ENCODE measurements at regions not wholly inside any gene's neighbourhood (a gene's known extent, or its start where the extent isn't known, plus 50 kb on each side); places are given as distances from the start of the nearest gene placed in this dataset.

DNA sequence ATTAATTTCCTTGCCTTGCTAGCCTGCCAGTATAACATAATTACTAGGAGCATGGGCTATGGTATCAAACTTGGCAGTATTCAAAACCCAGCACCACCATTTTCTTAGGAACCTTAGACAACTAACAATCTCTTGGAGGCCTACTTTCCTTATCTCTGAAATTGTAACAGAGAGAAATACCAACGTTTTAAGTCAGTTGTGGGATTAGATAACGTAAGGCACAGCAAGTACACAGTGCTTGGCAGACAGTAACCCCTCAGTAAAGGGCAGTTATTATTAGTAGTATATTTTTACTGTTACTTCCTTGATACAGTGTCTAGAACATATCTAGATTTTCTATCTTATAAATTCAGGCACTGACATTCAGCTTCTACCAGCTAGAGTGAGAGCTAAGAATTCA is 309.6 kb downstream of the ACTL7B start:
- no peak for DNase-seq

DNA sequence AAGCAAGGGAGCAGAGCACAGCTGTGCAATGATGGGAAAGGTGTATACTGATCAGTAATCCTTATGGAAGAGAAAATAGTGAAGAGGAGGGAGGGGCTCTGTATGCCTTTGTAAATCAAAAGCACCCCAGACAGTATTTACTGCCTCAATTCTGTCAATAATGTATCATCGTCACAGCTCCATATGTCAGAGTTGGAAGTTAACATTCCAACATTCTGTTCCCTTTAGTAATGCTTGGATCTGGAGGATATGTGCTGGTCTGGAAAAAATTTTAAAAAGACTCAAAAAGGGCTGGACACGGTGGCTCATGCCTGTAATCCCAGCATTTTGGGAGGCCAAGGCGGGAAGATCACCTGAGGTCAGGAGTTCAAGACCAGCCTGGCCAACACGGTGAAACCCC is 310.4 kb downstream of the ACTL7B start:
- no peak for DNase-seq

DNA sequence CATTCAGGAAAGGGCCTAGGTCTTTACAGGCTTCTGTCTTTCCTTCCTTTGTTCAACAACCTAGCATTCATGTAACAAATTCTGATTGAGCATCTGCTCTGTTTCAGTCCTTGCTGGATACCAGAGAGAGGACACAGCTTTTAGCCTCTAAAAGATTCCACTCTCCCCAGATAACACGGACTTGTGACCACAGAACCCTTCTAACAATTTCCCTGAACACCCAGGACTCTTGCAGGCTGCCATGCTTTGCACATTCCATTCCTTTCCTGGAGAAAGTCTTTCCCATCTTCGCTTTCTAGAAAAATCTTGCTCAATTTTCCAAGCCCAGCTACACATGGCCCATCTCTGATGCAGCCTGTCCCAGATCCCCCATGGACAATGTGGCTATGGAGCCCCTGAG is 310.9 kb downstream of the ACTL7B start:
- no peak for DNase-seq

DNA sequence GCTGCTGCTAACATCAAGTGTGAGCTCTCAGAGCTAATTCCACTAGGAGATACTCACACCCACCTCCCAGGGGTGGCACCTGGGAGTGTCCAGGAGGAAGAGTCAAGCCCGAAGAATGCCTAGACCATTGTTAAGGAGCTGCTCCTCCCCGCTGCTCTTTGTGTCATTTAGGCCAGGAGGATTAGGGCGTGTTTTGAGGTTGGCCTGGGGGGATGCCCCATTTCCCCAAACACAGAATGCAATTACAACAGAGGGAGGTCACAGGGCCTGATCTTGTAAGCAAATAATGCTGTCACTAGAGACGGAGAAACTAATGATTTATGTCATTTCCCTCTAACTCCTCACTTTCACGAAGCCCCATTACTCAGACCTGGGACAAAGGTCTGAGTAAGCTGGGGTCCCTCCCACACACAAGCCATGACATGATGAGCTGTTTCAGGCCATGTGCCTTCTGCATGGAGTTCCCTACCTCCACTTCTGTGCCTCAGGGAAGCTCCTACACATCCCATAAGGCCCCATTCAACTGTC is 312.5 kb downstream of the ACTL7B start:
- no peak for DNase-seq

DNA sequence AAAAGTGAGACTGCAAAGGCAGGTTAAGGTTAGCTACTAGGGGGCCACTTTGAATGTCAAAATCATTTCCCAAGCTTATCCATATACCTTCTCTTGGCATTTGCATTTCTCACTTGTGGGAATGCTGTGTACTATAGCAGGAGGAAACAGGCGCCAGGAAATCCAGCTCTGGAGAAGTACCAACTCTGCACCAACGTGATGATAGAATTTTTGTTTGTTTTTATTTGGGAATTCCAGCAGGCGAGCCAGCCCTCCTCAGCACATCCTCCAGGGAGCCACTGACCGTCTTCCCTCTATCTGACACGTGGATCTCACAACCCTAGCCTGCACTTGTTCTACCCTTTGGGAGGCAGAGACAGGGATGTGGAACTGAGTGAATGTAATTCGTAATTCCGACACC is 318.0 kb downstream of the ACTL7B start:
- no peak for DNase-seq

DNA sequence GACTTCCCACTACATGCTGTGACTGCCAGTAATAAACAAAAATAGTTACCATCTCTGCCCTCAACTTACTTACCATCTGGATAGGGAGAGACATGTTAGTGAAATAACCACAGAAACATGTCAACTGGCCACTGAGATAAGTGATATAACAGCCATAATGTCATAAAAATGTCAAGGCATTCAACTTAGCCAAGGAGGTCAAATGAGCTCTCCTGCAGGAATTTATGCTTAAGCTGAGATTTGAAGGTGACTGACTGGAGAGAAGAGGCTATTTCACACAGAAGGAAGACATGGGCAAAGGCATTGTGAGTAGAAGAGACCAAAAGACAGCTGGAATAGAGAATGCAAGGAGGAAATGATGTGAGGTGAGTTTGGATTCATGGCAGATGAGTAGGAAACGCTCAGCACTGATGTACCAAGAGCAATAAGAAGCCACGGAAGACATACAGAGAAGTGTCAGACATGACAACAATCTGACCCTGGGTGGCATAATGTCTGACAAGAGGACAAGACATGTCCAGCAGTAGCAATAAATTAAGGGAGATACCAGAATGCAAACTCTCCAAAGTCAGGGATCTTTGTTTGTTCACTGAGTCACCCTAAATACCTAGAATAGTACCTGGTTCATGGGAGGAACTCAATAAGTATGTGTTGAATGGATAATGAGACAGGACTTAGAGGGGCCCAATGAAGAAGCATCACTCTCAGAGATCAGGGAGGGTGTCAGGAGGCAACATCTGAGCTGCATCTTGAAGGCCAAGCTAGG is 318.8 kb downstream of the ACTL7B start:
- no peak for DNase-seq

DNA sequence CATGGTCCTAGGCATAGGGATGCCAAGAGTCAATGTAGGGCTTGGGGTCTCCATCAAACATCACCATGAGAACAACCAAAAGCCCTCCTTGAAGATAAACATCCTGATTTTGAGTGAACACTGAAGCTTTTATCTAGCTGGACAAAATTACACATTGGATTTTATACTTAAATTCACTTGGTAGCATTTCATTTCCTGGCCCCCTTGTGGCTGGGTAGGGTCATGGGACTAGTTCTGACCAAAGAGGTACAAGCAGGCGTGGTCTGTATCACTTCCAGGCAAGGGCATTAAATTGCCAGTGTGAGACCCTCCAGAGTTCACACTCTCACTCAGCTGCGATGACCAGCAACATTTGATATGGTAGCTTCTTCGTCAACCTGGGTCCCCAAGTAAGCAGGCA is 320.3 kb downstream of the ACTL7B start:
- DNase-seq: no peak

DNA sequence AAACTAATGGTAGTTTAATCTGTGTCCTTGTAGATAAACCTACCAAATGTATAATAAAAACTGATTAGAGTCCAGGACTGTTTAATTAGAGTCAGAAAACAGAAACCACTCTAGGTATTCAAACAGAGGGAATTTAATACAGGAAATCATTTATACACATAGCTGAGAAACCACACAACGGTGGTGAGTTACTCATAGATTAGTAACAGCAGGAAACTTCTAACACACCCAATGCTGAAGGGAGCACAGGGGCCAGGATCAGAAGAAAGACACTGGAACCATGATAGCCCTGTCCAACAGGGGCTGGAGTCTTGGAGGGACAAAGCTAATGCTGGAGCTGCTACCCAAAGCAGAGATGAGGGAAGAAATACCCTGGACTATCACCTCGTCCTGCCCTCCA is 321.0 kb downstream of the ACTL7B start:
- DNase-seq: no peak

DNA sequence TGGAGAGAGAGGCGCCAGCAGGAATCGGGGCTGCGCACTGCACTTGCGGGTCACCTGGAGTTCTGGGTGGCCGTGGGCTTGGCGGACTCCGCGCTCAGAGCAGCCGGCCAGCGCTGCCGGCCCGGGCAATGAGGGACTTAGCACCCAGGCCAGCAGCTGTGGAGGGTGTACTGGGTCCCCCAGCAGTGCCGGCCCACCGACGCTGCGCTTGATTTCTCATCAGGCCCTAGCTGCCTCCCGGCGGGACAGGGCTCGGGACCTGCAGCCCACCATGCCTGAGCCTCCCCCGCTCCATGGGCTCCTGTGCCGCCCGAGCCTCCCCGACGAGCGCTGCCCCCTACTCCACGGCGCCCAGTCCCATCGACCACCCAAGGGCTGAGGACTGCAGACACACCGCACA is 325.6 kb downstream of the ACTL7B start:
- DNase-seq: no peak

DNA sequence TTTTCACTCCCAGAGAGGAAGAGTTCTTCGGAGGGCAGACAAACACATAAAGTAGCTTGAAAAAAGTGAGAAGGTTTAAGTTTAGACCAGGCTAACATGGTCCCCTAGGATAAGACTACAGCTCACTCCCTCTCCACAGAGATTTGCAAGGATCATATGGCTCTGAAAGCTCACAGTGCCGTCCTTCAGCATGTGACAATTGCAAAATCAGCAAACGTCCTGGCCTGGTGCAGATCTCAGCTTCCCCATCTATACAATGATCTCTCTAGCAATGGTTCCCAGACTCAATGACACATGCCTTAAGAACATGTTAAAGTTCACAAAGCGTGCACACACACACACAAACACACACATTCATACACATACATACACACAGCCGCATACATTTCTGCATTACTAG is 327.6 kb downstream of the ACTL7B start:
- no peak for DNase-seq

DNA sequence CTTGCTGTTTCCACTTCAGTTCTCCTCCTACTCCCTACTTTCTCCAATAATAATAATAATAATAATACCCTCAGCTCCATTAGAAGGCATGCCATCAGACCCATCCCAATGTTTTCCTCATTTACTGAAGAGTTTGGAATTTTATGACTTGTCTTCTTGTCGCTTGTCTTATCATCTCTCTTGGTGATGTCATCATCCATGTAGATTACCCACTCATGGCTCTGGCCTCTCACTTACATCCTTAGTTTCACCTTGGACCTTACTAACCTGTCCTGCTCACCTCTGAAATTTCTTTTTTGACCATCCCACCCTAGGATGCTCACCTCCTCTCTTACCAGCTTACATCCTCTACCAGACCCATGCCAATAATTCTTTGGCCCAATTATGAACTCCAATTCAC is 329.3 kb downstream of the ACTL7B start:
- DNase-seq: no peak

DNA sequence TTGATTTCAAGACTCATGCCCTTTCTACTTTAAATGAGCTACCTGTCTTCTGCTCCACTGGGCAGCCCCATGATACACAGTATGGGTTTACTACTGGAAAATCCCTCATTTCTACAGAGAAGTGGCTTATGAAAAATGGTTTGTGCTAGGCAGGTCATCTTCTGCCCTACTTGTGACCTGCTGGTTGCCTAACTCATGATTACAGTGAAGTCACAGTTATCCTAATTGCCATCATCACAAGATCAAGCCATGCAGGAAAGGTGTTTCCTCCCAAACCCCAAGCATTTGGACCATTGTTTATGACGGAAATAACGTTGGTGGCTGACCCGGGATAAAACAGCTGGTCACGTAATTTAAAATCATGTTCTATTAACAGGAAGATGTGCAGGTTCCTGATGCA is 330.6 kb downstream of the ACTL7B start:
- no peak for DNase-seq

DNA sequence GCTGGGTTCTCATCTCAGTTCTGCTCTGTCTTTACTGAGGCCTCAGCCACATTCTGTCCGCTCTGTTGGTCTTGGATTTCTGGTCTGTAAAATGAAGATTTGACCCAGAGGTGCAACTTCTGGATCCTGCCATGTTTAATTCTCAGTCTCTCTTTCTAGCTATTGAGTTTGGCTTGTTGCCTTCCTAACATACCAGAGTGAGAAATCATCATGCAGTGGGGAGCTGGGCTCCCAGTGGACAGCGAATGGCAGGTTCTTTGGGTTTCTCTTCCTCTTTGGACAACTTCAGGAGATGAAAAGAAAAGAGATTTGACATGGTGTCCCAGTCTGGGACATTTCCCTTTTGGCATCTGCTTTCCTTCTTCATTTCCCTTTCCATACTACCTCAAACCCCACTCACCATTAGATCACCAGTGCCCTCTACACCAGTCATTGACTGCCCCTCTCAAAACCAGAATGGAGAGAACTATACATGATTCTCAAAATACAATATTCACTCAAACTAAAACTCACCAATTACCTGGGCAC is 334.7 kb downstream of the ACTL7B start:
- no peak for DNase-seq

DNA sequence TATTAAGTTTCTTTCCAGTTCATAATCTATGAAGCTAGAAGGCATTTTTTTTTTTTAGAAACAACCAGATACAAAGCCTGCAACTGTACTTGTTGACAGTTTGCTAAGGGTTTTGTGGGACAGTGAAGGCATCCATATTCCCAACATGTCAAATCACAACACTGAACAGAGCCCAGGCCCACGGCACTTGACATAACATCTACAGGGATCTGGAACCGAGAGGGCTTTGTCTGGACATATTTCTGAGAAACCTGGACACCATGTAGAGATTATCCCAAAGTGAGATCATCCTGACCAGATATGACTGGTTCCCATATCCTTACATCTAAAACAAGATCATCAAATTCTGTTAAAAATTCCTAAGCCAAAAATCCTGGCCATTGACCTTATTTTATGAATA is 336.3 kb downstream of the ACTL7B start:
- no peak for DNase-seq

DNA sequence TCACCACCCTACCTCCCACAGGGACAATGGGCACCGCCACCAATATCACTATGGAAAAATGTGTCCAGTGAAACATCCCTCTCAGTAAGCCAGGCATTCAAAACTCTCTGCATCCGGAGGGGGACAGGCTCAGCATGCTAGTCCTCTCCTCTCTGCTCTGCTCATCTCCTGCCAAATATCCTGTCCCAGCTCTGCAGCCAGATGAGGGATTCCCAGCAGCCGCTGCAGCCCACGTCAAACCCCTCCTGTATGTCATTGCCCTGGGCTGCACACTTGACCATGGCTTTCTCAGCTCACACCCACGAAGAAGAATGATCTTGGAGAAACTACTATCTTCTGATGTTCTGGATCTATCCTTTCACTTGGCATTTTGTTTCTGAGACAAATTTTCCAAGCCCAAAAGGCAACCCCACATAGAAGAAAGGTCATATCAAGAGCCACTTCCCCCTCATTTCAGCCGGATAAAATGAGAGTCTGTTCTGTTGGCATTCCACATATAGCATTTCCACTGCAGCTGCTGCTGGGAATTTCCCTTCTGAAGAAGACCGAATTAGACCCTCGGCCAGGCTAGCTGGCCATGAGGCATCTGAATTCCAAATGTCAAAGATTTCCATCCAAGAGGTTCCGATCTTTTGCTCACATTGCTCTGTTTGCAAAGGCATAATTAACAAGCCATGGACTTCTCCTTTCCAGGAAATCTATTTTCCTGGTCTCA is 338.0 kb downstream of the ACTL7B start:
- DNase-seq: peak; percentile 47

DNA sequence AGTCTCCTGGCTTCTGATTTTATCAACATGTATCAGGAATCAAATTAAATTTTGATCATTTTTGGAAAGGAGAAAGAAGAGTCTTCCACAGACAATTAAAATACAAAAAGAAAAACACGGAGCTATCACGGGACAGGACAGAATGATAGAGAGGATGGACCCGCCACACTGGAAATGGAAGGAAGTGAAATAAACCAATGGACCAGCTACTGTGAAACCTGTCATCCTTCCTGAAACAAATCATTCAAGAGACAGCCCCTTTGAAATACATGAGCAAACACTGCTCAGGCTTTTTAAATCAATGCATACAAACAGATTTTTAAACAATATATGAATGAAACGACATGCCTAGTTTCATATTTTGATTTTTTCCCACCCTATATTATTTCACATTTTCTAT is 339.4 kb downstream of the ACTL7B start:
- DNase-seq: no peak

DNA sequence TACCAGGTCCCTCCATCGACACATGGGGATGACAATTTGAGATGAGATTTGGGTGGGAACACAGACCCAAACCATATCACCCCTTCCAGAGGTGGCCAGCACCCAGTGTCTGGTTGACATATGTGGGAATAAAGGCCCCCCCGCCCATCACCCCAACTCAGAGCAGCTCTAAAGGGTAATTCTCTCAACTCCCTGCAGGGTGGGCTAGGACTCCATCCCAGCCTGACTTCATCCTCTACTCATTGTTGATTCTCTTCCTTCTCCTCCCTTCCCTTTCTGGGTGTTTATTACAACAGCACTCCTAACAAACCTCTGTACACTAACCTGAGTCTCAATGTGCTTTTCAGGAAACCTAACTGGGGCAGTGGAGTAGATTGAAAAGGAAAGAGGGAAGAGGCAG is 339.9 kb downstream of the ACTL7B start:
- DNase-seq: no peak

DNA sequence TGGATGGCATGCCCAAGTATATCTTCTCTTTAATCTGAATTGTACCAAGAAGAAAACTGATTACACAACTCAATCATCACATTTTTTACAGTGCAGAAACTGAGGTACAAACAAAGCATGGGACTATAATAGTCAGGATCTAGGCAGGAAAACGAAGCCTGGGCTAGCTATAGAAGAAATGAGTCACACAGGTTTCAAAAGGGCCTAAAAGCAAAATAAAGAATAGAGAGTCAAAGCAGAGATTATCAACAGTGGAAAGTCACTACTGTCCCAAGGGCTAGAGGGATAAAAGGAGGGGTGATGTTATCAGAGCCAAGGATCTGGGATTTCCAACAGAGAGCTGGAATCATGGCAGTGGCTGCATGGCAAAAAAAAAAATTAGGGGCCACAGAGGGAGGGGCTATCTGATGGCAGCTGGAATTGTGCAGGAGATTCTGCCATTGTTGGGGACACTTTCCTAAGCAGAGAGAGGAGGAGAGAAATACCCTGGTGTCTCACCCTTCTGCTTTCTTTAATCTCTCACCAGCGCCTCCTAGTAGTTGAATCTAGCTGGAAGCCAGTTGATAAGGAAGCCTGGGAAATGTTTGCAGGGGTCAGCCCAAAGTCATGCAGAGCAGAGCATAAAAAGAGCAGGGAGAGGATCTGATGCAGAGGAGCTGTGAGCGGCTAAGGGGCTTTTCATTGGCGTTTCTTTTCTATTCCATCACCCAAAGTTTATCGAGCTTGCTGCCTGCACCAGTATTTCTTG is 343.2 kb downstream of the ACTL7B start:
- no peak for DNase-seq

DNA sequence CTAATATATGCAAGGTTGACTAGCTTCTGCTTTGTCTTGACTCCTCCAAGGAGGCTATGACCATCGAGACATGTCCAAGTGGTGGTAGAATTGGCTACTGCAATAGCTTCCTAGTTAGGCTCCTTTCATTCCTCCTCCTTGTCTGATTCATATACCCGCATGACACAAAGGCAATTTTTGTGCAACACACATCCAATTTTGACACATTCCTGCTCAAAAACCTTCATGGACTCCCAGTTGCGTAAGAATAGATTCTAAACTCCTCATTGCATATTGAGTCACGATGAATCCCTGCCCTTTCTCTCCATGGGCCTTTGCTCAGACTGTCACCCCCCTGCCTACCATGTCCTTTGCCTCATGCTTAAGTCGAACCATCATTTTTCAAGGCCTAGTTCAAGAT is 344.5 kb downstream of the ACTL7B start:
- no peak for DNase-seq

DNA sequence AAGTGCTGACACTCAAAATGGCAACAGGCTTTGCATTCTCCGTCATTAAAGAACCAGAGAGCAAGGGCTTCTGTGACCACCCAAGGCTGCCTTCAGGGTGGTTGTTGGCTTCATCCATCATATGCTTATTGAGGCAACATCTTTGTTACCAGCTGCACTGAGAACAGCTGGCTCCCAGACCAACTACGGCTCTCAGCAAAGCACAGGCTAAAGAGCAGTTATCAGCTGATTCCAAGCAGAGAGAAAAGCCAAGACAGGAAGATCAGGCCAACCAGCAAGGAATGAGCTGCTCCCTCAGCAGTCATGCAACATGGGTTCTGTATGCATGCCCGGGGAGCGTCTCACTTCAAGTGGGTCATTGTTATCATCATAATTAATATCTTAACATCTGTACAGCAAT is 358.9 kb downstream of the ACTL7B start:
- DNase-seq: no peak

DNA sequence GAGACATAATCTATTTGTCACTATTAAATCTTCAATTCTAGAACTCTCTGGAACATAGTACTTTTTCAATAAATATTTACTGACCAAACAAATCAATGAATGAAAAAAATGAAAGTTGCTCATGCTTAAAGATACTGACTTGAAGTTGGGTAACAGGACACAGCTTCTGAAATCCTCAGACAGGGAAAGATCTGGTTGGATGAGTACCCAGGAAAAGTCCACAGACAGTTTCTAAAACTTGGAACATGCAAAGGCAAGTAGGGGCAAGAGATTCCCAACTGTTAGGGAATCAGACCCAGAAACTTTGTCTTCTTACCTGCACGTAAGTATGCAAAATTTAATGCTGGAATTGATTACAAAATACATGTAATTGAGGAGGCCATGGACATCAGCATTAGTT is 366.2 kb downstream of the ACTL7B start:
- DNase-seq: no peak

DNA sequence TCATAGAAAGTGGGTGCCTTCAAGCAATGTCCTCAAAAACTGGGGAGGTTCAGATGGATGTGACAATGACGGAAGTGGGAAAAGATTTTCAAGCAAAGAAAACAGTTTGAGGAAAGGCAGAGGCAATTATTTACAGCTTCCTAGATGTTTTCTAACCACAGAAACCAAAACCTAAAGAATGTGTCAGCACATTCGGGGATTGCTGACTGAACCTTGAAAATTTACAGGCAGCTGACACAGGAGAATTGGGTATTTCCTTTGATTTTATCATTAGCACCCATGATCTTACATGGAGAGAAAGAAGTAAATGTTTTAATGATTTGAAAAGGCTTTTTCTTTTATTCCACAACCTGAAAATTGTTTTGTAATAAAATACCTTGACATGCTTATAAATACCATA is 369.0 kb downstream of the ACTL7B start:
- DNase-seq: no peak

DNA sequence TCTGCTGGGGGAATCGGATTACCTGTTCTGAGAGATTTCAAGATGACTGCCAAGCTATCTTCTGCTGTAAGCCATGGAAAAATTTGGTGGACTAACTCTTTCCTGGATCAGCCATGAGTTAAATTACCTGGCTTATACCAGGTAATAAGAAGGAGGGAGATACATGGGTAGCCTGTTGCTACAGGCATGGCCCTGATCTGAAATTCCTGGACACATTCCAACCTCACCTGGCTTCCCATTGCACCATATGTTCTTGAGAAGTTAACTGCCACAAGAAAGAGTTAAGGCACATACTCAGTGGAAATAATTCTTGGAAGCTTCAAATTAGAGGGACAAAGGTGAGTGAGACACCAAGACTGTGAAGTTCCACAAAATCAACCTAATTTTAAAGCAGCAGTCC is 371.3 kb downstream of the ACTL7B start:
- no peak for DNase-seq

DNA sequence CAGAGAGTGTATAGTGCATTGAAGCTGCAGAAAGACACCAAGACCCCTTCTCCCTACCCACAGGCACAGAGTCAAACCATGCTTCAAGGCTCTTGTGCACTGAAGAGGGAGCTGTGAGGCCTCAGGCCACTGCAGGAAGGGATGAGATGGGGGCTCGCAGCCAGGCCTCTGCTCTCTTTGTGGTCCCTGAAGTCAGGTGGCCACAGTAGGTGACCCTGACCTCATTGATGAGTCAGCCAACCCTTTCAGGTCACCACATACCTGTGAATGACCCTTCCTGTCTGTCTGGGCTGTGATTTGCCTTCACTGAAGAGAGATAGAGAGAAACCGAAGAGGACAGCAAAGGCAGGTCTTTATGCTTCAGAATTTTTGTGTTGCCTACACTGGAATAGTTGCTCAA is 372.1 kb downstream of the ACTL7B start:
- no peak for DNase-seq
